NT2/D1 (cell line): ENCODE measurements at regions not wholly inside any gene's neighbourhood (a gene's known extent, or its start where the extent isn't known, plus 50 kb on each side); places are given as distances from the start of the nearest gene placed in this dataset.
"Not testable (repeated sequence)": the region's sequence is repeated elsewhere in the genome, so short reads cannot be mapped to it uniquely, and the experiment has no call there.

Experiments used
- DNase-seq: peaks from one replicate; pipeline ENCODE4 v3.0.0-alpha.2; 2011; ENCODE audit warnings: low read depth, low spot score
- H3K27me3 ChIP-seq: 2 replicates; pipeline ENCODE4 v1.6.0; 2011; ENCODE audit warnings: mild to moderate bottlenecking; ENCODE audit not compliant: insufficient read length, insufficient read depth
- H3K36me3 ChIP-seq: 2 replicates; pipeline ENCODE4 v1.6.1; 2011; ENCODE audit warnings: mild to moderate bottlenecking, low read length, mixed read lengths; ENCODE audit not compliant: insufficient read depth, insufficient read length
- H3K4me1 ChIP-seq: 2 replicates; pipeline ENCODE4 v1.5.1; 2011; ENCODE audit not compliant: insufficient read depth, insufficient read length
- H3K4me3 ChIP-seq: 2 replicates; pipeline ENCODE4 v1.5.1; 2011; ENCODE audit warnings: low read depth; ENCODE audit not compliant: insufficient read length
- H3K9ac ChIP-seq: 2 replicates; pipeline ENCODE4 v1.6.0; 2011; ENCODE audit warnings: low read depth; ENCODE audit not compliant: insufficient read length
- H3K9me3 ChIP-seq: 2 replicates; pipeline ENCODE4 v1.5.1; 2011; ENCODE audit warnings: mild to moderate bottlenecking, low read length; ENCODE audit not compliant: insufficient read depth
- SUZ12 ChIP-seq: IDR thresholded peaks from 2 replicates; pipeline ENCODE4 v1.6.1; 2011; ENCODE audit not compliant: insufficient read length, insufficient read depth; ENCODE audit errors: extremely low read depth
- YY1 ChIP-seq: IDR thresholded peaks from 2 replicates; pipeline ENCODE4 v1.6.1; 2011; ENCODE audit not compliant: insufficient read length, insufficient read depth
- ZNF274 ChIP-seq: IDR thresholded peaks from 2 replicates; pipeline ENCODE4 v1.6.1; 2011; ENCODE audit warnings: mild to moderate bottlenecking, low read depth, low read length

DNA sequence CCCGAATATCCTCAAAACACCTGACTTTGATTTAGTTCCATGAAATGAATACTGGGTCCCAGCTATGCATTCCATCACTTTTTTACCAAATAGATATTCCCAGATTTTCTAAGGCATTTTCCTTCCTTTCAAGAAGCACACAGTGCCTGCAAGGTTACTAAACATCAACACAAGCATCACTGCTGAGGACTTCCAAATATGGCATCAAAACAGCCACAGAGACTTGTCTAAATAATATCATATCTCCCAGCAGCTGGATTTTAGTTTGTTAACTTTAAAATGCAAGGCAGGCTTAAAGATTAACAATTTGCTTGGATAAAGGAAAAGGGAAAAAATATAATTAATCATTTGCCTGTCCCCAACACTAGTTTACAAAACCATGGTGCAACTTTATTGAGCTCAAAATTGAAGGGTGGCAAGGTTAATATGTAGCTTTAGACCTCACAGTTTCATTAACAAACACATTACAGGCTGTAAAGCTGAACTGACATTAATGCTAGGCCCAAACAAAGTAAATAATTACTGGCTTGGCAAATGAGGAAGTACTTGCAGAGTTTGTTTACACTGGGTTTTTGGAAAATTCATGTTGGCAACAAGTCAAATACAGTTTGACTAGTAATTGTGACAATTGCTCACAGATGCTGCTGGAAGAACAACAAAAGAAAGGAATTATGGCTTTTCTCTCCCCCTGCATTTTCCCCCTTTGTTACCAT, 401.7 kb upstream of the CDIN1 start:
- no peak overlapping the region for H3K4me3 ChIP-seq
- TF ChIP-seq YY1 (no peak), ZNF274 (no peak), SUZ12 (no peak)
- no peak for DNase-seq
- H3K9me3 ChIP-seq = no peaks in the 10 kb centered on the region
- no peaks in the 10 kb centered on the region for H3K27me3 ChIP-seq
- H3K9ac ChIP-seq = no peak overlapping the region
- H3K36me3 ChIP-seq = no peaks in the 10 kb centered on the region
- no peaks in the 10 kb centered on the region for H3K4me1 ChIP-seq

DNA sequence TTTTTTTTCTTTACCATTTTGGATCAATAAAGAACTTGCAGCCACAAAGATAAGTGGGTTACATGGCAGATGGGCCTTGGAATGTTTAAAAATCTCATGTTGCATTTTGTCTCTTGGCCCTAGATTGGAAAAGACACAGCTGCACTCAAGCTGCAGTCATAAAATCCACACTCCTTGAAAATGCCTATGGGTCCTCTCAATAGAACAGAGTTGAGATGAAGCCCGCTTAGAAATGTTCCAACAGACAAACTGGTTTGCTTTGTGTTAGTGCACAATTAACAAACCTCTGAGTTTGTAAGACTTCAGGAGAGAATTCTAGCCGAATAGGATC, 401.2 kb upstream of the CDIN1 start:
- no peak for DNase-seq

DNA sequence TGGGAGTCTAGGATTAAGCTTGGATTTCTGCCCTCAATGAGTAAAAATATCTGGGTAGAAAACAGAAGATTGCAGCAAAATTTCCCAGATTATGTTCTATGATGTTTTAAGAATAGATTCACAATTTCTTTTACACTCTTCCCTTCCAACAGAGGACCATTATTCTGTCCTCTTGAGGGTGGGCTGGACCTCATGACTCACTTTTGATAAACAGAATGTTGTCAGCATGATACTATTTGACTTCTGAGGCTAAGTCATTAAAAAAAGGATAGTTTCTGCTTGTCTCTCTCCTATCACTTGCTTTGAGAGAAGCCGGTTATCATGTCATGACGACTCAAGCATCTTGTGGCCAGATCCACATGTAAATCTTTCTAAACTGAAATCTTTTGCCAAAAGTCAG, 396.2 kb upstream of the CDIN1 start:
- TF ChIP-seq ZNF274 (no peak), SUZ12 (no peak), YY1 (no peak)
- no peak overlapping the region for H3K4me3 ChIP-seq
- H3K36me3 ChIP-seq = no peaks in the 10 kb centered on the region
- no peaks in the 10 kb centered on the region for H3K4me1 ChIP-seq
- H3K9ac ChIP-seq = no peak overlapping the region
- no peaks in the 10 kb centered on the region for H3K9me3 ChIP-seq
- no peak for DNase-seq
- H3K27me3 ChIP-seq = no peaks in the 10 kb centered on the region

More for the DNA sequence above, 401.2 kb upstream of the CDIN1 start:
- H3K9ac ChIP-seq = no peak overlapping the region
- H3K27me3 ChIP-seq = no peaks in the 10 kb centered on the region
- no peaks in the 10 kb centered on the region for H3K36me3 ChIP-seq
- H3K4me3 ChIP-seq = no peak overlapping the region
- H3K4me1 ChIP-seq = no peaks in the 10 kb centered on the region
- TF ChIP-seq SUZ12 (no peak), YY1 (no peak), ZNF274 (no peak)
- no peaks in the 10 kb centered on the region for H3K9me3 ChIP-seq

GRCh38 chr15:36185438-36185837, 394.0 kb upstream of the CDIN1 start:
- H3K4me3 ChIP-seq = no peak overlapping the region
- TF ChIP-seq SUZ12 (no peak), YY1 (no peak), ZNF274 (no peak)
- H3K27me3 ChIP-seq = no peaks in the 10 kb centered on the region
- no peaks in the 10 kb centered on the region for H3K4me1 ChIP-seq
- no peaks in the 10 kb centered on the region for H3K9me3 ChIP-seq
- no peaks in the 10 kb centered on the region for H3K36me3 ChIP-seq
- H3K9ac ChIP-seq = no peak overlapping the region
- no peak for DNase-seq

DNA sequence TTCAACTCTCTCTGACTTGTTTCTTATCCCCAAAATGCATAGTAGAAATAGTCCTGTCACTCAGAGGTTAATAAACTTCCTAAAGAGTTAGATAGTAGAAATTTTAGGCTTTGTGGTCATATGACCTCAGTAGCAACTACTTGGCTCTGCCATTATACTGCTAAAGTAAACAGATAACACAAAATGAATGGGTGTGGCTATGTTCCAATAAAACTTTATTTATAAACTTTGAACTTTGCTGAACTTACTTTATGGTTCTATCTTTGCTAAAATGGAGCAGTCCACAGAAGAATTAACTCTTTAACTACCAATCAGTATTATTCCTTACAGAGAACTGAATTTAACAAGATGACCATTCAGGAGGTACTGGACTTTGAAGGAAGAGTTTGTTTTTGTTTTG, 393.6 kb upstream of the CDIN1 start:
- Histone ChIP-seq H3K4me3 (no peak overlapping the region), H3K9ac (no peak overlapping the region), H3K36me3 (no peaks in the 10 kb centered on the region), H3K9me3 (no peaks in the 10 kb centered on the region), H3K4me1 (no peaks in the 10 kb centered on the region), H3K27me3 (no peaks in the 10 kb centered on the region)
- no peak for DNase-seq
- TF ChIP-seq ZNF274 (no peak), SUZ12 (no peak), YY1 (no peak)

DNA sequence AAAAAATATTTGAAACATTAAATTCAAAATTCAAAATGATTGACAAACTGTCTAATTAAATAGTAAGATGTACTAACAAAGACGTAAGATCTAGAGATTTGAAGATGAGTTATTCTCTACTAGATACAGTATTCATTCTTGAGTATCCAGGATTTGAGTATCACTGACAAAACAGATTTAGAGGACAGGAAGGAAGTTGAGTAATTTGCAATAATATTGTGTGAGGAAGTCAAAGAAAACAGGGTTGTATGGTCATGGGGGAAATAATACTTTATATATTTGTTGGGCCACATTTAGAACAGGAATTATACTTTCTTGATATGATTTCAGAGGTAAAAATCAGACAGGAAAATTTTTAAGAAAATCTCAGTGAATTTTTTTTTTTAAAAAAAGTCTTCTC, 393.1 kb upstream of the CDIN1 start:
- H3K36me3 ChIP-seq = no peaks in the 10 kb centered on the region
- H3K27me3 ChIP-seq = no peaks in the 10 kb centered on the region
- no peaks in the 10 kb centered on the region for H3K4me1 ChIP-seq
- TF ChIP-seq ZNF274 = no peak
- TF ChIP-seq YY1 = no peak
- no peak for TF ChIP-seq SUZ12
- DNase-seq = no peak
- no peaks in the 10 kb centered on the region for H3K9me3 ChIP-seq
- no peak overlapping the region for H3K4me3 ChIP-seq
- no peak overlapping the region for H3K9ac ChIP-seq

- no peak for DNase-seq
- no peak for TF ChIP-seq SUZ12
- no peak for TF ChIP-seq ZNF274
- TF ChIP-seq YY1 = no peak
Observed at GRCh38 chr15:36191459-36191858, 388.0 kb upstream of the CDIN1 start.

GRCh38 chr15:36195361-36196007, 383.9 kb upstream of the CDIN1 start:
- not testable (repeated sequence) for DNase-seq, H3K4me3 ChIP-seq, H3K27me3 ChIP-seq

More at GRCh38 chr15:36191459-36191858, 388.0 kb upstream of the CDIN1 start:
- Histone ChIP-seq H3K27me3 (no peaks in the 10 kb centered on the region), H3K4me1 (no peaks in the 10 kb centered on the region), H3K9ac (no peak overlapping the region), H3K4me3 (no peak overlapping the region), H3K9me3 (peaks cover 4% of the 10 kb centered on the region; the same call in 1 of the 2 replicates), H3K36me3 (no peaks in the 10 kb centered on the region)

More at GRCh38 chr15:36195361-36196007, 383.9 kb upstream of the CDIN1 start:
- H3K36me3 ChIP-seq, H3K9ac ChIP-seq, H3K4me1 ChIP-seq, H3K9me3 ChIP-seq: not testable (repeated sequence)
